ENCODE measurements at regions not wholly inside any gene's neighbourhood (a gene's known extent, or its start where the extent isn't known, plus 50 kb on each side); places are given as distances from the start of the nearest gene placed in this dataset.

GRCh38 chr14:44361083-44361482, 146.0 kb downstream of the FSCB start:
- Histone ChIP-seq H4K20me1 (ENCODE audit: insufficient read depth, low read length) (no peaks in the 10 kb centered on the region), H3K9me3 (ENCODE audit: control insufficient read depth, insufficient read depth, low read length) (peaks cover 9% of the 10 kb centered on the region), H3K27me3 (ENCODE audit: control insufficient read depth, insufficient read depth, low read length) (no peaks in the 10 kb centered on the region), H4K5ac (ENCODE audit: low read depth, low read length) (no peak overlapping the region), H3K79me1 (ENCODE audit: low read depth in 1 of 2, low read length in 2 of 2) (no peaks in the 10 kb centered on the region), H3K18ac (ENCODE audit: low read depth, low read length) (no peak overlapping the region), H3K36me3 (ENCODE audit: control insufficient read depth, insufficient read depth, low read length) (no peaks in the 10 kb centered on the region), H2BK15ac (ENCODE audit: low read depth, low read length) (no peak overlapping the region), H4K91ac (ENCODE audit: insufficient read depth, low read depth, low read length) (no peak overlapping the region), H2AK5ac (ENCODE audit: low read depth, low read length) (no peak overlapping the region), H3K4me1 (ENCODE audit: control insufficient read depth, insufficient read depth, low read length) (no peaks in the 10 kb centered on the region), H2AK9ac (replicated peaks; ENCODE audit: low read depth, low read length, poor library complexity) (no peak overlapping the region), H3K27ac (ENCODE audit: insufficient read depth, low read length) (no peak overlapping the region), H2AFZ (replicated peaks; ENCODE audit: low read length, poor library complexity) (no peak overlapping the region), H2BK20ac (ENCODE audit: low read depth, low read length) (no peak overlapping the region), H3K4me2 (ENCODE audit: low read depth, low read length) (no peak overlapping the region), H2BK120ac (ENCODE audit: low read depth, low read length) (no peak overlapping the region), H3K14ac (replicated peaks; ENCODE audit: low read depth, low read length) (no peak overlapping the region), H3K23ac (ENCODE audit: low read depth, low read length) (no peak overlapping the region), H3K4ac (ENCODE audit: low read depth, low read length) (no peak overlapping the region), H3K9ac (ENCODE audit: low read depth, low read length) (no peak overlapping the region), H4K8ac (ENCODE audit: low read depth in 2 of 2, low read length in 2 of 2) (no peak overlapping the region), H2BK5ac (ENCODE audit: low read depth, low read length, poor library complexity, severe bottlenecking) (no peak overlapping the region), H3K9me1 (ENCODE audit: insufficient read depth, low read length) (no peaks in the 10 kb centered on the region), H3K56ac (ENCODE audit: extremely low read depth, insufficient read depth, low read length) (no peak overlapping the region), H3K4me3 (ENCODE audit: insufficient read depth, low read depth, low read length) (no peak overlapping the region)
- BruUV-seq (replicated peaks), result no TSS peak
- intact Hi-C loops (cut with micrococcal nuclease), result no loop called here
- TF ChIP-seq MAFK (IDR thresholded peaks at IDR 0.05; ENCODE audit: low read depth, low read length) (no peak), POLR2A (IDR thresholded peaks at IDR 0.05; ENCODE audit: low read depth, low read length) (no peak), MXI1 (IDR thresholded peaks at IDR 0.05; ENCODE audit: borderline replicate concordance, low read depth, low read length) (no peak), CEBPB (IDR thresholded peaks at IDR 0.05; ENCODE audit: low read depth, low read length) (no peak), CHD1 (IDR thresholded peaks at IDR 0.05; ENCODE audit: low read depth, low read length) (no peak), FOS (IDR thresholded peaks at IDR 0.05; ENCODE audit: low read depth, low read length) (no peak), NFE2L2 (IDR thresholded peaks at IDR 0.05; ENCODE audit: low read depth, low read length) (no peak), SMC3 (IDR thresholded peaks at IDR 0.05; ENCODE audit: low read depth, low read length) (no peak), BHLHE40 (IDR thresholded peaks at IDR 0.05; ENCODE audit: low read depth, low read length) (no peak), MAZ (IDR thresholded peaks at IDR 0.05; ENCODE audit: borderline replicate concordance, low read depth, low read length) (no peak), ELK1 (IDR thresholded peaks at IDR 0.05; ENCODE audit: borderline replicate concordance, low read depth, low read length) (no peak), RCOR1 (IDR thresholded peaks at IDR 0.05; ENCODE audit: insufficient replicate concordance, low read length) (no peak), RFX5 (IDR thresholded peaks at IDR 0.05; ENCODE audit: low read depth, low read length) (no peak), USF2 (IDR thresholded peaks at IDR 0.05; ENCODE audit: low read depth, low read length) (no peak), CTCF (conservative IDR thresholded peaks at IDR 0.05; ENCODE audit: low read depth, low read length) (no peak), RAD21 (IDR thresholded peaks at IDR 0.05; ENCODE audit: low read length) (no peak)
- no CpG with 5 or more reads among the region's 2 CpGs for WGBS, 2 experiments (ENCODE audit: extremely low coverage in 2 of 2, insufficient read length in 1 of 2)
- CTCF ChIA-PET, result no interaction called here
- in situ Hi-C loops (cut with MboI; ENCODE audit: low sequenced_read_pairs), result no loop called here
- DNase-seq (no peak), ATAC-seq (ENCODE audit: low read depth) (no peak)
- dilution Hi-C loops (cut with HindIII; ENCODE audit: low sequenced_read_pairs, unreplicated experiment), result no loop called here
- POLR2A ChIA-PET (ENCODE audit: unreplicated experiment), result no interaction called here
